ENCODE measurements at regions not wholly inside any gene's neighbourhood (a gene's known extent, or its start where the extent isn't known, plus 50 kb on each side); places are given as distances from the start of the nearest gene placed in this dataset.

- DNase-seq (ENCODE audit: low spot score) = no peak
Measured at GRCh38 chr19:29096896-29097295, 116.1 kb downstream of the UQCRFS1 start.

GRCh38 chr19:29093553-29093908, 119.4 kb downstream of the UQCRFS1 start:
- no peak for DNase-seq (ENCODE audit: low spot score)

- DNase-seq (ENCODE audit: low spot score) = no peak
Measured at GRCh38 chr19:29092712-29093552, 120.0 kb downstream of the UQCRFS1 start.

GRCh38 chr19:29090783-29091526, 122.0 kb downstream of the UQCRFS1 start:
- no peak for DNase-seq (ENCODE audit: low spot score)

GRCh38 chr19:29089315-29089870, 123.6 kb downstream of the UQCRFS1 start:
- DNase-seq (ENCODE audit: low spot score) = no peak

GRCh38 chr19:29088761-29089160, 124.2 kb downstream of the UQCRFS1 start:
- DNase-seq (ENCODE audit: low spot score) = no peak

GRCh38 chr19:29086646-29087045, 126.3 kb downstream of the UQCRFS1 start:
- no peak for DNase-seq (ENCODE audit: low spot score)

- no peak for DNase-seq (ENCODE audit: low spot score)
Measured at GRCh38 chr19:29086182-29086581, 126.8 kb downstream of the UQCRFS1 start.

- no peak for DNase-seq (ENCODE audit: low spot score)
Measured at GRCh38 chr19:29085630-29086029, 127.3 kb downstream of the UQCRFS1 start.

- DNase-seq (ENCODE audit: low spot score) = no peak
Measured at GRCh38 chr19:29085206-29085605, 127.7 kb downstream of the UQCRFS1 start.

- DNase-seq (ENCODE audit: low spot score) = peak; percentile 8
Measured at GRCh38 chr19:29084266-29084665, 128.7 kb downstream of the UQCRFS1 start.

GRCh38 chr19:29083863-29084262, 129.1 kb downstream of the UQCRFS1 start:
- no peak for DNase-seq (ENCODE audit: low spot score)

- DNase-seq (ENCODE audit: low spot score) = no peak
Measured at GRCh38 chr19:29079356-29080032, 133.5 kb downstream of the UQCRFS1 start.

- DNase-seq (ENCODE audit: low spot score) = no peak
Measured at GRCh38 chr19:29076963-29077362, 136.0 kb downstream of the UQCRFS1 start.

GRCh38 chr19:29076161-29076560, 136.8 kb downstream of the UQCRFS1 start:
- DNase-seq (ENCODE audit: low spot score) = no peak

- no peak for DNase-seq (ENCODE audit: low spot score)
Measured at GRCh38 chr19:29075149-29075548, 137.8 kb downstream of the UQCRFS1 start.

- DNase-seq (ENCODE audit: low spot score) = no peak
Measured at GRCh38 chr19:29074579-29074978, 138.4 kb downstream of the UQCRFS1 start.

GRCh38 chr19:29067831-29068230, 145.1 kb downstream of the UQCRFS1 start:
- DNase-seq (ENCODE audit: low spot score) = no peak

- DNase-seq (ENCODE audit: low spot score) = no peak
Measured at GRCh38 chr19:29062475-29063435, 150.2 kb downstream of the UQCRFS1 start.

GRCh38 chr19:29060813-29061364, 152.1 kb downstream of the UQCRFS1 start:
- DNase-seq (ENCODE audit: low spot score) = no peak

- no peak for DNase-seq (ENCODE audit: low spot score)
Measured at GRCh38 chr19:29056535-29056934, 156.4 kb downstream of the UQCRFS1 start.
